Activated CD4-positive, alpha-beta T cell treated with anti-CD3 and anti-CD28 coated beads for 36 hours (primary cell): ENCODE measurements at regions not wholly inside any gene's neighbourhood (a gene's known extent, or its start where the extent isn't known, plus 50 kb on each side); places are given as distances from the start of the nearest gene placed in this dataset.

Experiments used
- ATAC-seq: fragments of 200-7000 bp; cut with Tn5 transposase; one replicate; pipeline ENCODE4 v1.10.0; 2021; ENCODE audit warnings: mild to moderate bottlenecking, moderate library complexity
- CTCF ChIA-PET: fragments of 350-600 bp; sonication (Branson Sonifier 250); formaldehyde crosslinking; loops from one replicate; lab custom pipeline; 2021; ENCODE audit warnings: antibody characterized with exemption; lab: Charles Lee
- POLR2A ChIA-PET: fragments of 350-600 bp; sonication (Branson Sonifier 250); formaldehyde crosslinking; loops from one replicate; lab custom pipeline; 2021; ENCODE audit warnings: antibody characterized with exemption, inconsistent platforms; lab: Charles Lee
- DNase-seq: peaks from one replicate; pipeline ENCODE4 v3.0.0-alpha.2; 2020
- H3K27ac Mint-ChIP-seq: one replicate; pipeline ENCODE4 v1.8.0; 2021; ENCODE audit warnings: mixed read lengths
- H3K27me3 Mint-ChIP-seq: one replicate; pipeline ENCODE4 v1.8.0; 2021; ENCODE audit warnings: mixed read lengths
- H3K36me3 Mint-ChIP-seq: one replicate; pipeline ENCODE4 v1.8.0; 2021; ENCODE audit warnings: low read depth, mixed read lengths
- H3K4me1 Mint-ChIP-seq: one replicate; pipeline ENCODE4 v1.8.0; 2021; ENCODE audit warnings: mixed read lengths
- H3K4me3 Mint-ChIP-seq: one replicate; pipeline ENCODE4 v1.8.0; 2021; ENCODE audit warnings: mild to moderate bottlenecking, moderate library complexity, mixed read lengths
- H3K9me3 Mint-ChIP-seq: one replicate; pipeline ENCODE4 v1.8.0; 2021; ENCODE audit warnings: low read depth, mixed read lengths
- intact Hi-C, 2 experiments: fragments of 100-400 bp; cut with DNase I in 1 of 2; cut with micrococcal nuclease in 1 of 2; formaldehyde crosslinking; loops; one replicate each; pipeline versions ENCODE4 v1.14.2 to v1.15.1; 2022 to 2024; cut with DNase I, micrococcal nuclease

DNA sequence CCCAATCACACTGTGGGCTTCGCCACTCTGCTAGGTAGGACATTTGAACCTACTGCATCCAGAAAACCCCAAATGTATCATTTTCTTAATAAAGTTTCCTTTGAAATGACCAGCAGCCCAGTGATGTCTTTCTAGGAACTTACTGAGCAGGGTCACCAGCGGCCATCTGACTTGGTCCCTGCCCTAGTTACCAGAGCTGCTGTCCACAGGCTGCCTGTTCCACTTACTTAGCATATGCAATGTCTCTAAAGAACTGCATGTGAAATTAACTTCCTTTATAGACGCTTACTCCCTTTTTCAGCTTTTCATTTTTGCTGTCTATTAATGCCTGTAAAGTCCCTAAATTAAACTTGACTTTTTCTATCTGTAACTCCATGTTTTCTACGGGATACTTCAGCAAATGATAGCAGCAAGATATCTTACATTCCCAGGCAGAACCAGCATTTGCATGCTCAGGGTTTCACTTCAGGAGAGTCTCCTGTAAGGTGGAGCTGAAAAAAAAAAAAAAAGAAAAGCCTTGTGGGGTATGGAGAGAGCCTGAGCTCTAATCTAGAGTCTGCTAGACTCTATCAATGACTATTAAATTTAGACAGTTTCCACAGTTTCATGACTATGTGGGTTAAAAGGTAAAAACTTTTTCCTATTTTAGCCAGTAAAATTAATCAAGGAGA, 125.0 kb downstream of the FAT3 start:
- no peak overlapping the region for H3K4me3 Mint-ChIP-seq
- ChIA-PET CTCF (no interaction called here), POLR2A (no interaction called here)
- H3K27ac Mint-ChIP-seq: no peak overlapping the region
- no peaks in the 10 kb centered on the region for H3K9me3 Mint-ChIP-seq
- intact Hi-C loops: no loop called here
- ATAC-seq (no peak), DNase-seq (no peak)
- H3K27me3 Mint-ChIP-seq: no peaks in the 10 kb centered on the region
- no peaks in the 10 kb centered on the region for H3K4me1 Mint-ChIP-seq
- no peaks in the 10 kb centered on the region for H3K36me3 Mint-ChIP-seq

DNA sequence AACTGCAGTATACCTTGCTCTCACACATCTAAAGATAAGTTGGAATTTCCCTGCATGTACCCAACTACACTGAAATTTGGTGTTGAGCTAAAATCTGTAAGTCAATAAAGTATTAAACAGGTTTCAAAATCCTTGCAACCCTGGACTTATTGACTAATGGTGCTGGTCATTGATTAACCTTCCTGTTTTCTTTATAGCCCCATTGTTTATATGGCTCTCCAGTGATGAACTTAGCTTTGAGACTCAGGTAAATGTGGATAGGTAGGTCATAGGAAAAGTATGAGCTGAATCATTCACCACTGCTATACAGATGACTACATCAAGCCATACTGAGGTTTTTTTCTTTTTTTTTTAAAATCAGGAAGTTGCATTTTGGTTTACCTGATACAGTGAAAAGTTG, 132.7 kb downstream of the FAT3 start:
- Mint-ChIP-seq H3K4me1 (no peaks in the 10 kb centered on the region), H3K27me3 (no peaks in the 10 kb centered on the region), H3K9me3 (no peaks in the 10 kb centered on the region), H3K4me3 (no peak overlapping the region), H3K36me3 (no peaks in the 10 kb centered on the region), H3K27ac (no peak overlapping the region)
- DNase-seq: no peak
- ChIA-PET POLR2A (no interaction called here), CTCF (no interaction called here)
- ATAC-seq: no peak
- intact Hi-C loops: no loop called here

DNA sequence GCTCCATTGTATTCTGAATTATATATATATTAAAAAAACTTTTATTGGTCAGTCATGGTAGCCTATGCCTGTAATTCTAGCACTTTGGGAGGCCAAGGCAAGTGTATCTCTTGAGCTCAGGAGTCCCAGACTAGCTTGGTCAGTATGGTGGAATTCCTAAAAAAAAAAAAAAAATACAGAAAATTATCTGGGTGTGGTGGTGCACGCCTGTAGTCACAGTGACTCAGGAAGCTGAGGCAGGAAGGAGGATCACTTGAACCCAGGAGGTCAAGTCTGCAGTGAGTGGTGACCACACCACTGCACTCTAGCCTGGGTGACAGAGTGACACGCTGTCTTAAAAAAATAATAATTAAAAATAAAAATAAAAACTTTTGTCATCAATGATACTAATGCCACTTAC, 133.2 kb downstream of the FAT3 start:
- H3K4me1 Mint-ChIP-seq: no peaks in the 10 kb centered on the region
- CTCF ChIA-PET: no interaction called here
- no peak overlapping the region for H3K4me3 Mint-ChIP-seq
- H3K27me3 Mint-ChIP-seq: no peaks in the 10 kb centered on the region
- H3K36me3 Mint-ChIP-seq: no peaks in the 10 kb centered on the region
- DNase-seq (no peak), ATAC-seq (no peak)
- intact Hi-C loops: no loop called here
- H3K27ac Mint-ChIP-seq: no peak overlapping the region
- no peaks in the 10 kb centered on the region for H3K9me3 Mint-ChIP-seq
- POLR2A ChIA-PET: no interaction called here

GRCh38 chr11:92361551-92361950, 136.9 kb downstream of the FAT3 start:
- ChIA-PET CTCF (no interaction called here), POLR2A (no interaction called here)
- Mint-ChIP-seq H3K4me3 (no peak overlapping the region), H3K9me3 (peaks cover 3% of the 10 kb centered on the region), H3K27ac (no peak overlapping the region), H3K4me1 (no peaks in the 10 kb centered on the region), H3K36me3 (no peaks in the 10 kb centered on the region), H3K27me3 (peaks cover 3% of the 10 kb centered on the region)
- ATAC-seq (no peak), DNase-seq (no peak)
- intact Hi-C loops: no loop called here

- H3K4me1 Mint-ChIP-seq: no peaks in the 10 kb centered on the region
- intact Hi-C loops: no loop called here
- no peak overlapping the region for H3K27ac Mint-ChIP-seq
- H3K9me3 Mint-ChIP-seq: peaks cover 3% of the 10 kb centered on the region
- H3K27me3 Mint-ChIP-seq: peaks cover 3% of the 10 kb centered on the region
- H3K36me3 Mint-ChIP-seq: no peaks in the 10 kb centered on the region
- DNase-seq (no peak), ATAC-seq (no peak)
- ChIA-PET POLR2A (interaction anchor here (0.6 kb wide), 1 partner anchor 454 kb away, joined by 5 read pairs; no protein-coding TSS in a partner anchor), CTCF (interaction anchor here (0.6 kb wide), 1 partner anchor 50 kb away, joined by 3 read pairs; no protein-coding TSS in a partner anchor)
- no peak overlapping the region for H3K4me3 Mint-ChIP-seq
Observed at GRCh38 chr11:92362989-92363388, 138.4 kb downstream of the FAT3 start.

GRCh38 chr11:92364177-92364576, 139.6 kb downstream of the FAT3 start:
- Mint-ChIP-seq H3K9me3 (peaks cover 3% of the 10 kb centered on the region), H3K27ac (no peak overlapping the region), H3K36me3 (no peaks in the 10 kb centered on the region), H3K27me3 (peaks cover 3% of the 10 kb centered on the region), H3K4me3 (no peak overlapping the region), H3K4me1 (no peaks in the 10 kb centered on the region)
- intact Hi-C loops: no loop called here
- DNase-seq (no peak), ATAC-seq (no peak)
- ChIA-PET CTCF (no interaction called here), POLR2A (no interaction called here)

GRCh38 chr11:92376146-92376599, 151.6 kb downstream of the FAT3 start:
- DNase-seq (no peak), ATAC-seq (no peak)
- intact Hi-C loops: no loop called here
- Mint-ChIP-seq H3K27ac (no peak overlapping the region), H3K4me1 (no peaks in the 10 kb centered on the region), H3K9me3 (no peaks in the 10 kb centered on the region), H3K36me3 (no peaks in the 10 kb centered on the region), H3K27me3 (no peaks in the 10 kb centered on the region), H3K4me3 (no peak overlapping the region)
- POLR2A ChIA-PET: no interaction called here
- CTCF ChIA-PET: interaction anchor here (2.2 kb wide), 1 partner anchor 12 kb away, joined by 7 read pairs; no protein-coding TSS in a partner anchor

GRCh38 chr11:92376680-92377079, 152.1 kb downstream of the FAT3 start:
- intact Hi-C loops: no loop called here
- Mint-ChIP-seq H3K4me3 (no peak overlapping the region), H3K27ac (no peak overlapping the region), H3K9me3 (no peaks in the 10 kb centered on the region), H3K4me1 (no peaks in the 10 kb centered on the region), H3K36me3 (no peaks in the 10 kb centered on the region), H3K27me3 (no peaks in the 10 kb centered on the region)
- ChIA-PET CTCF (interaction anchor here (2.2 kb wide), 1 partner anchor 12 kb away, joined by 7 read pairs; no protein-coding TSS in a partner anchor), POLR2A (no interaction called here)
- no peak for ATAC-seq
- DNase-seq: no peak

- ATAC-seq (no peak), DNase-seq (no peak)
- no peaks in the 10 kb centered on the region for H3K27me3 Mint-ChIP-seq
- no peaks in the 10 kb centered on the region for H3K9me3 Mint-ChIP-seq
- H3K36me3 Mint-ChIP-seq: no peaks in the 10 kb centered on the region
- POLR2A ChIA-PET: no interaction called here
- CTCF ChIA-PET: no interaction called here
- intact Hi-C loops: no loop called here
- no peak overlapping the region for H3K27ac Mint-ChIP-seq
- no peak overlapping the region for H3K4me3 Mint-ChIP-seq
- no peaks in the 10 kb centered on the region for H3K4me1 Mint-ChIP-seq
Observed at GRCh38 chr11:92380882-92381281, 156.3 kb downstream of the FAT3 start.

GRCh38 chr11:92382311-92382710, 157.7 kb downstream of the FAT3 start:
- DNase-seq (no peak), ATAC-seq (no peak)
- POLR2A ChIA-PET: no interaction called here
- intact Hi-C loops: no loop called here
- CTCF ChIA-PET: no interaction called here
- H3K9me3 Mint-ChIP-seq: no peaks in the 10 kb centered on the region
- H3K27me3 Mint-ChIP-seq: no peaks in the 10 kb centered on the region
- no peak overlapping the region for H3K4me3 Mint-ChIP-seq
- no peaks in the 10 kb centered on the region for H3K36me3 Mint-ChIP-seq
- no peak overlapping the region for H3K27ac Mint-ChIP-seq
- H3K4me1 Mint-ChIP-seq: no peaks in the 10 kb centered on the region

DNA sequence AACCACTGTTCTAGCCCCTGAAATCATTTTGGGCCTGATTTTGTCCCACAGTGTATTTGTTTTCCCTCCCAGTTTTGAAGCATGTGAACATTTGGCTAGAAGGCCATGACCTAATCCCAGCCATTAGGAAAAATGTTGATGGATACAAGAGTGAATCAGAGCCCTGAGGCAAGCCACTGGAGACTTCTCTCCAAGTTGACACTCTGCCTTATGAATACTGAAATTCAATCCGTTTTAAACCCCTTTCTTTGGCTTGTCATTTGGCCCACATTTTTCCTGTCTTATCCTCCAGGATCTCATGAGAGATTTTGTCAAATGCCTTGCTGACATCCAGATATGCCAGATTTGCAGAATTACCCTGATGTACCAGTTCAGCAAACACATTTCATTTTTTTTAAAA, 158.8 kb downstream of the FAT3 start:
- no peaks in the 10 kb centered on the region for H3K9me3 Mint-ChIP-seq
- no peak overlapping the region for H3K4me3 Mint-ChIP-seq
- DNase-seq (no peak), ATAC-seq (no peak)
- H3K36me3 Mint-ChIP-seq: no peaks in the 10 kb centered on the region
- H3K27ac Mint-ChIP-seq: no peak overlapping the region
- no peaks in the 10 kb centered on the region for H3K27me3 Mint-ChIP-seq
- POLR2A ChIA-PET: no interaction called here
- CTCF ChIA-PET: no interaction called here
- intact Hi-C loops: no loop called here
- no peaks in the 10 kb centered on the region for H3K4me1 Mint-ChIP-seq

GRCh38 chr11:92384358-92384757, 159.7 kb downstream of the FAT3 start:
- no peak for ATAC-seq
- Mint-ChIP-seq H3K36me3 (no peaks in the 10 kb centered on the region), H3K4me1 (no peaks in the 10 kb centered on the region), H3K27me3 (no peaks in the 10 kb centered on the region), H3K27ac (no peak overlapping the region), H3K4me3 (no peak overlapping the region), H3K9me3 (no peaks in the 10 kb centered on the region)
- no peak for DNase-seq
- intact Hi-C loops: no loop called here
- CTCF ChIA-PET: no interaction called here
- POLR2A ChIA-PET: no interaction called here
